ENCODE measurements at regions not wholly inside any gene's neighbourhood (a gene's known extent, or its start where the extent isn't known, plus 50 kb on each side); places are given as distances from the start of the nearest gene placed in this dataset.

DNA sequence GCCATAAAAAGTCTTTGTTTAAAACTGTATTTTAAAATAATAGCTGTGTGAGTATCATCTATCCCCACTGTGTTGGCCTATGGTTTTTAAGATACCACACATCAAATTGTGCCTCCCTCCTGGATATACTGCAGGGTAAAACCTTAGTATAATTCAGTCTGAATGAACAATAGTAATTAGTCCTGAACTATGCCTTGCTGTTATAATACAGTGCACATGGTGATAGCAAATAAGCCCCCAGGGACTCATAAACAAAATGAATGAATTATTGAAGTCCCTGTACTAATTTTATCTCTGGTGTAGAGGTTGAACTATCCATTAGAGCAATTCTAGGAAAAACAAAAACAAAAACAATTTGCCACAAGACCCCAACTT, 142.7 kb upstream of the ADAMTSL1 start:
- no peak overlapping the region for H3K27ac ChIP-seq
- no peak for TF ChIP-seq ZFX (IDR thresholded peaks at IDR 0.05)
- TF ChIP-seq, protein P1, sequence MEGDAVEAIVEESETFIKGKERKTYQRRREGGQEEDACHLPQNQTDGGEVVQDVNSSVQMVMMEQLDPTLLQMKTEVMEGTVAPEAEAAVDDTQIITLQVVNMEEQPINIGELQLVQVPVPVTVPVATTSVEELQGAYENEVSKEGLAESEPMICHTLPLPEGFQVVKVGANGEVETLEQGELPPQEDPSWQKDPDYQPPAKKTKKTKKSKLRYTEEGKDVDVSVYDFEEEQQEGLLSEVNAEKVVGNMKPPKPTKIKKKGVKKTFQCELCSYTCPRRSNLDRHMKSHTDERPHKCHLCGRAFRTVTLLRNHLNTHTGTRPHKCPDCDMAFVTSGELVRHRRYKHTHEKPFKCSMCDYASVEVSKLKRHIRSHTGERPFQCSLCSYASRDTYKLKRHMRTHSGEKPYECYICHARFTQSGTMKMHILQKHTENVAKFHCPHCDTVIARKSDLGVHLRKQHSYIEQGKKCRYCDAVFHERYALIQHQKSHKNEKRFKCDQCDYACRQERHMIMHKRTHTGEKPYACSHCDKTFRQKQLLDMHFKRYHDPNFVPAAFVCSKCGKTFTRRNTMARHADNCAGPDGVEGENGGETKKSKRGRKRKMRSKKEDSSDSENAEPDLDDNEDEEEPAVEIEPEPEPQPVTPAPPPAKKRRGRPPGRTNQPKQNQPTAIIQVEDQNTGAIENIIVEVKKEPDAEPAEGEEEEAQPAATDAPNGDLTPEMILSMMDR (conservative IDR thresholded peaks at IDR 0.05), result no peak

DNA sequence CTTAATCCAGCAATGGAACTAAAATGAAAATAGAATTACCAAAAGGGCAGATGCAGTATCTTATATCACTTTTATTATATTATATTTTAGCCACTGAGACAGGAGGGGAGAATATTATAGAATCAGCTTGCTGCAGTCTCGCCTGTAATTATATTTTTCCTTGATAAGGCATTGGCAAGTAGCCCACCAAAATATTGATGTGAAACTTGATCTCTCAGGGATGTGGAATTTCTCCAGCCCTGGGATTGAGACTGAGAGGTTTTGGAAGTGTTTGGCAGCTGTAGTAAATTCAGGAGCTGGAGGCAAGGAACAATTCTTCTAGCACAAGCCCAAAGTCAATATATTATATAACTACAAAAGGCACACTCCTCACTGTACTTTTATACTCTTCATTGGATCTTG, 142.1 kb upstream of the ADAMTSL1 start:
- TF ChIP-seq ZFX (IDR thresholded peaks at IDR 0.05), result no peak
- TF ChIP-seq, protein P1 (conservative IDR thresholded peaks at IDR 0.05), result no peak
- H3K27ac ChIP-seq, result no peak overlapping the region

DNA sequence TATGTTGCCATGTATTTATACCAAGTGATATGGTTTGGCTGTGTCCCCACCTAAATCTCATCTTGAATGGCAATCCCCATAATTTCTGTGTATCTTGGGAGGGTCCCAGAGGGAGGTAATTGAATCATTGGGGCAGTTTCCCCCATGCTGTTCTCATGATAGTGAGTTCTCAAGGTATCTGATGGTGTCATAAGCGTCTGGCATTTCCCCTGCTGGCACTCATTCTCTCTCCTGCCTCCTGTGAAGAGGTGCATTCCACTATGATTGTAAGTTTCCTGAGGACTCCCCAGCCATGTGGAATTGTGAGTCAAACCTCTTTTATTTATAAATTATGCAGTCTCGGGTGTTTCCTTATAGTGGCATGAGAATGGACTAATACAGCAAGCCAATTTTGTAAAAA, 140.8 kb upstream of the ADAMTSL1 start:
- no peak for TF ChIP-seq ZFX (IDR thresholded peaks at IDR 0.05)
- TF ChIP-seq, protein P1 (conservative IDR thresholded peaks at IDR 0.05), result no peak
- no peak overlapping the region for H3K27ac ChIP-seq

DNA sequence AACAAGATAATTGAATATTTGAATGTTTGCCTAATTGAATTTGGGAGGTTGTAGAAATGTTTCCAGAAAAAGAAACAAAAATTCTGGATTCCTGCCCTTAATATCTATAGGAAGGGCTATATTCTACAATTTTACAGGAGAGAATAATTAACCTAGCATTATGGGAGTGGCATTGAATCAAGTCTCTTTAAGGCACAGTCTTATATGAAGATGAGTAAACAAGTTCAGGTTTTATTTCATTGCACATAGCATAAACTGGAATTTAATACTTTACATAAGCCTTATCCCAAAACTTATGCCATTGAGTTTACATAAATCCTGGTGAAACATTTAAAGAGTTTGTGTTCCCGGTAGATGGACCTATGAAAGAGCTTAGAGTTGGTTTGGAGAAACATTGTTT, 138.1 kb upstream of the ADAMTSL1 start:
- H3K27ac ChIP-seq, result no peak overlapping the region
- TF ChIP-seq ZFX (IDR thresholded peaks at IDR 0.05), result no peak
- TF ChIP-seq, protein P1 (conservative IDR thresholded peaks at IDR 0.05), result no peak

DNA sequence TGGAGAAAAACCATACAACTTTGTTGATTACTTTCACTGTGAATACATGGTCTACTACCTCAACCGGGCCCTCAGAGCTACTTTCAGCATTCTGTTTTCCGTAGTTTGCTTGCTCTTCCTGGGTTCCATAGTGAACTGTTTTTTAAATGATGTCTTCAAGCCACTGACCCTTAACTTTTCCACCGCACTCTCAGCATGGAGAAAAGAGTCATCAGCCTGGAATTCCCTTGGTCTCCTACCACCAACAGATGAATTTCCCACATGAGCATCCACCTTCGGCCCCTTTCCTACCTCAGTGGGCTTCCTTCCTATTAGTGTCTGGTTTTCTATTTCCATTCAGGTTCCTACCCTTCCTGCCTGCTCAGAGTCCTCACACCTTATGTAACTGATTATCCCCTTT, 135.9 kb upstream of the ADAMTSL1 start:
- TF ChIP-seq, protein P1 (conservative IDR thresholded peaks at IDR 0.05), result no peak
- TF ChIP-seq ZFX (IDR thresholded peaks at IDR 0.05), result no peak
- no peak overlapping the region for H3K27ac ChIP-seq

DNA sequence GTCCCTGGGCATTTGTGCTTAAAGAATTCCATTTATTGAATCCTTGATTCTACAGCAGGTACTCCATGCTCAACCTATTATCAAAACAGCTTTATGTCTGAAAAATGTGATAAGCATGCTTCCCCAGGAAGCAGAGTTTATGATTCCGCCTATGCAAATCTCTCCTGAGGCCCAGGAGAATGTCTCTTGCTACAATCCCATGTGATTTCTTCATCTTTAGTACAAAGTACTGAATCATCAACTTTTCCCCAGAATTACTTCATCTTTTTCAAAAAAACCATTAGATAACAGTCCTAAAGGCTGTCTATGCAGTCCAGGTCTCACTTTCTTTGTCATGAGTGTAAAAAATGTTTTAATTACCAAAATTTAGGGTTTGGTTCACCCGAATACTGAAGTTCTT, 130.2 kb upstream of the ADAMTSL1 start:
- TF ChIP-seq, protein P1 (conservative IDR thresholded peaks at IDR 0.05), result no peak
- no peak overlapping the region for H3K27ac ChIP-seq

DNA sequence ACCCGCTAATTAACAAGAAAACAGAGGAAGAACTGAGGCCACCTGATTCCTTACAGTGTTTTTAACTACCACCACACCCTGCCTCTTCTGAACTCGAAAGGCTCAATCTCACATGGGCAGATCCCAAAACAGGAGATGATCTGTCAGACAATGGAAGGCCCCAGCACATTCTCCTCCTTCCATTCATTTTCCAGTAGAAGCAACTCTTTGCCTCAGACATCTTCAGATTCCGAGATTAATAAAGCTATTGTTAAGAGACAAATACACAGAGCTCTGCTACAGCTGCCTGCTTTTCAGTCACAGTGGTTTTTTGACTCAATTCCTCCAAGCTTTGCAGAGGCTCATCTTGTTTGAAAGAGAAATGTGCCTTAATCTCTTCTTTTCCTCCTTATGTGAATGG, 127.2 kb upstream of the ADAMTSL1 start:
- TF ChIP-seq, protein P1 (conservative IDR thresholded peaks at IDR 0.05), result no peak
- no peak for TF ChIP-seq ZFX (IDR thresholded peaks at IDR 0.05)
- H3K27ac ChIP-seq, result no peak overlapping the region

Measured in C4-2B (cell line).